CD14-positive monocyte (primary cell): ENCODE measurements at regions not wholly inside any gene's neighbourhood (a gene's known extent, or its start where the extent isn't known, plus 50 kb on each side); places are given as distances from the start of the nearest gene placed in this dataset.

Source experiments
- DNase-seq, 3 donors: peaks; one replicate each; pipeline ENCODE4 v3.0.0-alpha.2; 2011 to 2022
- H2AFZ ChIP-seq: 2 replicates; pipeline ENCODE4 v1.6.0; 2012; ENCODE audit warnings: mild to moderate bottlenecking, low read depth, low read length, inconsistent platforms; ENCODE audit not compliant: insufficient read depth, poor library complexity, severe bottlenecking
- H3K27ac ChIP-seq, 2 donors: 1 replicate in 1 of 2; 2 replicates in 1 of 2; pipeline ENCODE4 v1.5.1; 2012 to 2013; ENCODE audit warnings: low read length in 2 of 2, control low read depth in 1 of 2, inconsistent platforms in 1 of 2, low read depth in 1 of 2, mild to moderate bottlenecking in 1 of 2
- H3K27me3 ChIP-seq, 2 donors: one replicate each; pipeline versions ENCODE4 v1.6.0 to v1.6.1; 2011 to 2013; ENCODE audit warnings: low read length in 2 of 2; ENCODE audit not compliant: control insufficient read depth in 2 of 2, insufficient read depth in 2 of 2
- H3K36me3 ChIP-seq, 2 donors: replicated peaks in 1 of 2; 1 replicate in 1 of 2; 2 replicates in 1 of 2; pipeline versions ENCODE4 v1.5.1 to v1.6.1; 2012 to 2013; ENCODE audit warnings: low read length in 2 of 2, control low read depth in 1 of 2, inconsistent platforms in 1 of 2, mild to moderate bottlenecking in 1 of 2; ENCODE audit not compliant: insufficient read depth in 2 of 2, control insufficient read depth in 1 of 2
- H3K4me1 ChIP-seq, 2 donors: 1 replicate in 1 of 2; 2 replicates in 1 of 2; pipeline versions ENCODE4 v1.5.1 to v1.6.1; 2012 to 2013; ENCODE audit warnings: low read length in 2 of 2, control low read depth in 1 of 2, inconsistent platforms in 1 of 2, mild to moderate bottlenecking in 1 of 2, moderate library complexity in 1 of 2; ENCODE audit not compliant: insufficient read depth in 2 of 2, control insufficient read depth in 1 of 2
- H3K4me2 ChIP-seq: replicated peaks from 2 replicates; pipeline ENCODE3; 2012; ENCODE audit warnings: low read length, moderate library complexity, mild to moderate bottlenecking; ENCODE audit not compliant: poor library complexity, severe bottlenecking; ENCODE audit errors: extremely low read depth
- H3K4me3 ChIP-seq, 3 experiments: fragments of 200-600 bp in 1 of 3; sonication (generic) in 1 of 3; replicated peaks in 1 of 3; 1 replicate in 2 of 3; 2 replicates in 1 of 3; pipeline ENCODE4 v1.5.1; 2011 to 2013; ENCODE audit warnings: low read length in 3 of 3, mild to moderate bottlenecking in 3 of 3, control low read depth in 2 of 3, low read depth in 2 of 3, inconsistent platforms in 1 of 3, moderate library complexity in 1 of 3
- H3K79me2 ChIP-seq: 2 replicates; pipeline ENCODE4 v1.6.0; 2012; ENCODE audit warnings: mild to moderate bottlenecking, control low read depth, inconsistent platforms, low read length, moderate library complexity; ENCODE audit not compliant: insufficient read depth
- H3K9ac ChIP-seq: 2 replicates; pipeline ENCODE4 v1.6.0; 2017; ENCODE audit warnings: low read length, mild to moderate bottlenecking; ENCODE audit not compliant: insufficient read depth, poor library complexity, severe bottlenecking
- H3K9me3 ChIP-seq, 2 donors: replicated peaks in 1 of 2; 1 replicate in 1 of 2; 2 replicates in 1 of 2; pipeline versions ENCODE4 v1.5.1 to v1.6.1; 2012 to 2013; ENCODE audit warnings: low read length in 2 of 2, control low read depth in 1 of 2; ENCODE audit not compliant: control insufficient read depth in 1 of 2, insufficient read depth in 1 of 2
- H4K20me1 ChIP-seq: 2 replicates; pipeline ENCODE4 v1.6.0; 2012; ENCODE audit warnings: mild to moderate bottlenecking, low read length, control low read depth, moderate library complexity; ENCODE audit not compliant: insufficient read depth
- H3K27ac Mint-ChIP-seq, 7 donors: one replicate each; pipeline ENCODE4 v1.8.0; 2020; ENCODE audit warnings: mild to moderate bottlenecking in 7 of 7, mixed read lengths in 7 of 7, moderate library complexity in 6 of 7, inconsistent platforms in 2 of 7
- H3K27me3 Mint-ChIP-seq, 3 donors: one replicate each; pipeline ENCODE4 v1.8.0; 2021 to 2022; ENCODE audit warnings: low read depth in 3 of 3, mild to moderate bottlenecking in 3 of 3, mixed read lengths in 3 of 3, moderate library complexity in 3 of 3, inconsistent platforms in 1 of 3
- H3K36me3 Mint-ChIP-seq, 2 donors: one replicate each; pipeline ENCODE4 v1.8.0; 2020; ENCODE audit warnings: mixed read lengths in 2 of 2, inconsistent platforms in 1 of 2, mild to moderate bottlenecking in 1 of 2
- H3K4me1 Mint-ChIP-seq: one replicate; pipeline ENCODE4 v1.8.0; 2020; ENCODE audit warnings: mild to moderate bottlenecking, mixed read lengths
- H3K4me3 Mint-ChIP-seq, 2 donors: one replicate each; pipeline ENCODE4 v1.8.0; 2020; ENCODE audit warnings: mild to moderate bottlenecking in 2 of 2, mixed read lengths in 2 of 2, moderate library complexity in 1 of 2
- H3K9me3 Mint-ChIP-seq, 7 donors: one replicate each; pipeline ENCODE4 v1.8.0; 2020 to 2022; ENCODE audit warnings: mixed read lengths in 7 of 7, mild to moderate bottlenecking in 6 of 7, moderate library complexity in 6 of 7, inconsistent platforms in 2 of 7
- CTCF ChIP-seq: fragments of 200-600 bp; IDR thresholded peaks from one replicate; pipeline ENCODE4 v1.8.0; 2022; ENCODE audit warnings: antibody characterized with exemption, mild to moderate bottlenecking
- WGBS: methylation state at CpG from one replicate; pipeline ENCODE4 v1.1.5; 2013; ENCODE audit warnings: missing lambda C conversion rate; ENCODE audit not compliant: insufficient coverage; 5-methylcytosine and 5-hydroxymethylcytosine counted together
- intact Hi-C, 2 donors: fragments of 100-400 bp; cut with micrococcal nuclease; formaldehyde crosslinking; loops; one replicate each; pipeline versions ENCODE4 v1.15.0 to v1.15.1; 2023

GRCh38 chr2:139805441-139805840 is 1025.3 kb upstream of the NXPH2 start:
- H3K4me1 Mint-ChIP-seq = no peaks in the 10 kb centered on the region
- Histone ChIP-seq H3K79me2 (no peaks in the 10 kb centered on the region), H3K36me3 (no peaks in the 10 kb centered on the region), H3K27me3 (no peaks in the 10 kb centered on the region), H3K9ac (no peak overlapping the region), H2AFZ (no peak overlapping the region), H3K4me2 (no peak overlapping the region), H4K20me1 (no peaks in the 10 kb centered on the region), H3K9me3 (no peaks in the 10 kb centered on the region), H3K27ac (no peak overlapping the region), H3K4me1 (no peaks in the 10 kb centered on the region), H3K4me3 (no peak overlapping the region)
- no peaks in the 10 kb centered on the region for H3K36me3 Mint-ChIP-seq
- no peak overlapping the region for H3K4me3 Mint-ChIP-seq
- no peaks in the 10 kb centered on the region for H3K27me3 Mint-ChIP-seq
- H3K9me3 Mint-ChIP-seq = no peaks in the 10 kb centered on the region
- DNase-seq = no peak
- no peak for TF ChIP-seq CTCF
- WGBS = no CpG with 5 or more reads among the region's 4 CpGs
- intact Hi-C loops = no loop called here
- no peak overlapping the region for H3K27ac Mint-ChIP-seq

- no peaks in the 10 kb centered on the region for H3K4me1 Mint-ChIP-seq
- no peak for DNase-seq
- Histone ChIP-seq H3K36me3 (no peaks in the 10 kb centered on the region), H3K4me1 (no peaks in the 10 kb centered on the region), H4K20me1 (no peaks in the 10 kb centered on the region), H3K27ac (no peak overlapping the region), H3K9me3 (no peaks in the 10 kb centered on the region), H2AFZ (no peak overlapping the region), H3K27me3 (no peaks in the 10 kb centered on the region), H3K4me3 (no peak overlapping the region), H3K79me2 (no peaks in the 10 kb centered on the region), H3K4me2 (no peak overlapping the region), H3K9ac (no peak overlapping the region)
- no peak overlapping the region for H3K4me3 Mint-ChIP-seq
- H3K9me3 Mint-ChIP-seq = no peaks in the 10 kb centered on the region
- no peak for TF ChIP-seq CTCF
- H3K27ac Mint-ChIP-seq = no peak overlapping the region
- no peaks in the 10 kb centered on the region for H3K36me3 Mint-ChIP-seq
- WGBS = 0% methylated on average over 2 of the region's 2 CpGs
- no peaks in the 10 kb centered on the region for H3K27me3 Mint-ChIP-seq
- intact Hi-C loops = no loop called here
Measured at GRCh38 chr2:139798391-139798790, 1018.2 kb upstream of the NXPH2 start.
